ENCODE measurements at regions not wholly inside any gene's neighbourhood (a gene's known extent, or its start where the extent isn't known, plus 50 kb on each side); places are given as distances from the start of the nearest gene placed in this dataset.

DNA sequence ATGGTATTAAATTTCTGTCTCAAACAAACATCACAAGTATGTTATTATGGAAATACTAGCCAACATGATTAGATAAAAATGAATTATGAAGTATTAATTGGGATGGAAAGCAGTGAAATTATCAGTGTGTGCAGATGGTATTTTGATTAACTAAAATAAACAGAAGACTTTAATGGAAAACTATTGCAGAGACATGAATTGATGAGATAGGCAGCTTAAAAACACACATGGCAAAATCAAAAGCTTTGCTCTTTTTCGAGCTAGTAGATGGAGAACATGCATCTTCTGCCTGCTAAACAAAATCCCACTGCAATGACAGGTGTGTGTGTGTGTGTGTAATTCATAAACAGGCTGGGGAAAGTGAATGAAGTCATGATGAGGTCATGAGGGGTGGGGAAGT, 426.2 kb downstream of the MTRR start:
- TF ChIP-seq CTCF (IDR thresholded peaks at IDR 0.05; ENCODE audit: low read depth, low read length, poor library complexity, severe bottlenecking): no peak
- no peak for TF ChIP-seq EZH2phosphoT487 (IDR thresholded peaks at IDR 0.05; ENCODE audit: borderline replicate concordance, low read length)
